Cardiac fibroblast (primary cell): ENCODE measurements at regions not wholly inside any gene's neighbourhood (a gene's known extent, or its start where the extent isn't known, plus 50 kb on each side); places are given as distances from the start of the nearest gene placed in this dataset.
A peak's percentile ranks its signal among the peaks of the same experiment; 100 is the strongest.
"Not testable (repeated sequence)": the region's sequence is repeated elsewhere in the genome, so short reads cannot be mapped to it uniquely, and the experiment has no call there.

Source experiments
- DNase-seq, 2 donors: peaks; one replicate each; pipeline versions ENCODE4 v3.0.0 to v3.0.0-alpha.2; 2010; ENCODE audit warnings: low read depth in 2 of 2
- H3K4me3 ChIP-seq, 2 donors: replicated peaks in 1 of 2; 1 replicate in 1 of 2; 2 replicates in 1 of 2; pipeline ENCODE4 v1.5.1; 2011; ENCODE audit warnings: low read depth in 2 of 2, low read length in 2 of 2, mild to moderate bottlenecking in 2 of 2, moderate library complexity in 1 of 2
- CTCF ChIP-seq: IDR thresholded peaks from one replicate; pipeline ENCODE4 v1.5.1; 2011; ENCODE audit warnings: low read depth, mild to moderate bottlenecking, low read length, inconsistent platforms

- H3K4me3 ChIP-seq = no peak overlapping the region
- DNase-seq = no peak
- no peak for TF ChIP-seq CTCF
These were observed 200.7 kb upstream of the SPIN4 start for GRCh38 chrX:63551856-63552255.

GRCh38 chrX:63530654-63531053, 179.5 kb upstream of the SPIN4 start:
- TF ChIP-seq CTCF = no peak
- DNase-seq = no peak
- H3K4me3 ChIP-seq = no peak overlapping the region

- DNase-seq = no peak
- no peak for TF ChIP-seq CTCF
These were observed 178.8 kb upstream of the SPIN4 start for GRCh38 chrX:63529961-63530360.

GRCh38 chrX:63526863-63527262, 175.7 kb upstream of the SPIN4 start:
- no peak for DNase-seq
- TF ChIP-seq CTCF = no peak
- H3K4me3 ChIP-seq = no peak overlapping the region

More at GRCh38 chrX:63529961-63530360, 178.8 kb upstream of the SPIN4 start:
- no peak overlapping the region for H3K4me3 ChIP-seq

- DNase-seq = no peak
- H3K4me3 ChIP-seq = no peak overlapping the region
- TF ChIP-seq CTCF = no peak
These were observed 174.4 kb upstream of the SPIN4 start for GRCh38 chrX:63525491-63525890.

GRCh38 chrX:63519368-63519767, 168.2 kb upstream of the SPIN4 start:
- not testable (repeated sequence) for H3K4me3 ChIP-seq, DNase-seq

GRCh38 chrX:63514569-63515080, 163.5 kb upstream of the SPIN4 start:
- no peak overlapping the region for H3K4me3 ChIP-seq
- TF ChIP-seq CTCF = no peak
- DNase-seq = peak in 1 of 2 donors; percentile 20
